Brain microvascular endothelial cell (primary cell): ENCODE measurements at regions not wholly inside any gene's neighbourhood (a gene's known extent, or its start where the extent isn't known, plus 50 kb on each side); places are given as distances from the start of the nearest gene placed in this dataset.

ENCODE experiments used
- DNase-seq: peaks from one replicate; pipeline ENCODE4 v3.0.0-alpha.2; 2020
- H3K27ac ChIP-seq: fragments of 250-450 bp; sonication (Bioruptor Pico); 2 replicates; pipeline ENCODE4 v1.5.1; 2020; ENCODE audit warnings: mild to moderate bottlenecking, moderate library complexity
- H3K27me3 ChIP-seq: fragments of 250-450 bp; sonication (Bioruptor Pico); replicated peaks from 2 replicates; pipeline ENCODE4 v1.5.1; 2020; ENCODE audit warnings: mild to moderate bottlenecking
- H3K36me3 ChIP-seq: fragments of 250-450 bp; sonication (Bioruptor Pico); replicated peaks from 2 replicates; pipeline ENCODE4 v1.5.1; 2020; ENCODE audit warnings: mild to moderate bottlenecking
- H3K4me3 ChIP-seq: 2 replicates; pipeline ENCODE4 v1.5.1; 2011; ENCODE audit warnings: low read depth, mild to moderate bottlenecking, control low read depth, low read length, moderate library complexity
- in situ Hi-C: cut with HindIII; loops from 2 replicates; pipeline ENCODE4 v1.10.0; 2017; ENCODE audit warnings: low sequenced_read_pairs, low pct_ligation_motif_present
- TF ChIP-seq, protein P1 (sequence below): IDR thresholded peaks from 2 replicates; pipeline ENCODE4 v1.5.1; 2011; ENCODE audit warnings: low read depth, mild to moderate bottlenecking, moderate library complexity, low read length, control low read depth, inconsistent platforms; ENCODE audit errors: missing control alignments

DNA sequence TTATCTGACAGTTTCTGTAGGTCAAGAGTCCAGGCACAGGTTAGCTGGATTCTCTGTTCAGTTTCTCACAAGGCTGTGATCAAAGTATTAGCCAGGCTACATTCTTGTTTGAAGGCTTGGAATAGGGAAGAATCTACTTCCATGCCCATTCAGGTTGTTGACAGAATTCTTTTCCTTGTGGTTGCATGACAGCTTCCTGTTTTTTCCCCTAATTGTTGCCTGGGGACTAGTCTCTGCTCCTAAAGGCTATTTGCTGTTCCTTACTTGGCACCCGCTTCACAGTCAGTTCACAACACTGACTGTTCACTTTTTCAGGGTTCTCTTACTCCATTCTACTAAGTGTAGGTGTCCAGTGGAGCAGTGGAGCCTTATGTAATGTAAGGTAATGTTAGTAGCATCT lies 115.4 kb upstream of the GBE1 start:
- H3K27me3 ChIP-seq = no peaks in the 10 kb centered on the region
- H3K4me3 ChIP-seq = no peak overlapping the region
- TF ChIP-seq, protein P1, sequence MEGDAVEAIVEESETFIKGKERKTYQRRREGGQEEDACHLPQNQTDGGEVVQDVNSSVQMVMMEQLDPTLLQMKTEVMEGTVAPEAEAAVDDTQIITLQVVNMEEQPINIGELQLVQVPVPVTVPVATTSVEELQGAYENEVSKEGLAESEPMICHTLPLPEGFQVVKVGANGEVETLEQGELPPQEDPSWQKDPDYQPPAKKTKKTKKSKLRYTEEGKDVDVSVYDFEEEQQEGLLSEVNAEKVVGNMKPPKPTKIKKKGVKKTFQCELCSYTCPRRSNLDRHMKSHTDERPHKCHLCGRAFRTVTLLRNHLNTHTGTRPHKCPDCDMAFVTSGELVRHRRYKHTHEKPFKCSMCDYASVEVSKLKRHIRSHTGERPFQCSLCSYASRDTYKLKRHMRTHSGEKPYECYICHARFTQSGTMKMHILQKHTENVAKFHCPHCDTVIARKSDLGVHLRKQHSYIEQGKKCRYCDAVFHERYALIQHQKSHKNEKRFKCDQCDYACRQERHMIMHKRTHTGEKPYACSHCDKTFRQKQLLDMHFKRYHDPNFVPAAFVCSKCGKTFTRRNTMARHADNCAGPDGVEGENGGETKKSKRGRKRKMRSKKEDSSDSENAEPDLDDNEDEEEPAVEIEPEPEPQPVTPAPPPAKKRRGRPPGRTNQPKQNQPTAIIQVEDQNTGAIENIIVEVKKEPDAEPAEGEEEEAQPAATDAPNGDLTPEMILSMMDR = no peak
- DNase-seq = no peak
- H3K36me3 ChIP-seq = no peaks in the 10 kb centered on the region
- no peak overlapping the region for H3K27ac ChIP-seq
- in situ Hi-C loops = no loop called here

DNA sequence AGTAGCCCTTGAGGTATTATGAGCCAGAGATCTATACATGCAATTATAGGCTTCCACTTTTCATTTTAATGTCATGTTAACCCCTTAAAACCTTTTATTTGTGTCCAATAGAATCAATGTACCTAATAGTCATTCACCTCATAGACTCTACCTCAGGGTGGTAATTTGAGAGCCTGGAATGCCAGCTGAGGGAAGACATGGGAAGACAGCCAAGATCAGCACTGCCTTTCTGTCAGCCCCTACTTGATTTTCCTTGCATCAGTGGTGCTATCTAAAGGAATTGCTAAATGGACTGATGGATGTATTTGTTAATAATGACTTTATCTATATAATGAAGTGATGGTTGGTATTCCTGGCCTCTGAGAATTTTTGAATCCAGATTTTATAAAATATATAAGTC lies 113.3 kb upstream of the GBE1 start:
- TF ChIP-seq, protein P1 = no peak
- H3K4me3 ChIP-seq = no peak overlapping the region
- in situ Hi-C loops = no loop called here
- H3K27ac ChIP-seq = no peak overlapping the region
- no peaks in the 10 kb centered on the region for H3K36me3 ChIP-seq
- no peaks in the 10 kb centered on the region for H3K27me3 ChIP-seq
- no peak for DNase-seq

DNA sequence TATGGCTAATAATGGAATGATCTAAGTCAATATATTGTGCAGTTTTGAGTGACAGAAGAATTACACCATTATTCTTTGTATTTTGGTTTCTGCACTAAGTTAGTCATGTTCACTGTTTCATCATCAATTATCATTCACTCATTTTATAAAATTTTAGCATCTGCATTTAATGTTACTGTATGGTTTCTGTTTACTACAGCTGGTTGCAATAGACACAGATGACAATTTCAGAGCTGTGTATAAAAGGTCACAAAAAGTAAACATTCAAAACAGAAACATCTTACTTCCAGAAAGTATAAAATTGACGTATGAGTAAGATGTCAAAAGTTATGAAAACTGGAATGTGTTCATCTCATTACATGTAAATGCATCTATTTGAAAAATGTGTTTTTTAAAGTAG lies 111.1 kb upstream of the GBE1 start:
- in situ Hi-C loops = no loop called here
- TF ChIP-seq, protein P1 = no peak
- H3K4me3 ChIP-seq = no peak overlapping the region
- DNase-seq = no peak
- H3K27ac ChIP-seq = no peak overlapping the region
- H3K36me3 ChIP-seq = no peaks in the 10 kb centered on the region
- H3K27me3 ChIP-seq = no peaks in the 10 kb centered on the region

DNA sequence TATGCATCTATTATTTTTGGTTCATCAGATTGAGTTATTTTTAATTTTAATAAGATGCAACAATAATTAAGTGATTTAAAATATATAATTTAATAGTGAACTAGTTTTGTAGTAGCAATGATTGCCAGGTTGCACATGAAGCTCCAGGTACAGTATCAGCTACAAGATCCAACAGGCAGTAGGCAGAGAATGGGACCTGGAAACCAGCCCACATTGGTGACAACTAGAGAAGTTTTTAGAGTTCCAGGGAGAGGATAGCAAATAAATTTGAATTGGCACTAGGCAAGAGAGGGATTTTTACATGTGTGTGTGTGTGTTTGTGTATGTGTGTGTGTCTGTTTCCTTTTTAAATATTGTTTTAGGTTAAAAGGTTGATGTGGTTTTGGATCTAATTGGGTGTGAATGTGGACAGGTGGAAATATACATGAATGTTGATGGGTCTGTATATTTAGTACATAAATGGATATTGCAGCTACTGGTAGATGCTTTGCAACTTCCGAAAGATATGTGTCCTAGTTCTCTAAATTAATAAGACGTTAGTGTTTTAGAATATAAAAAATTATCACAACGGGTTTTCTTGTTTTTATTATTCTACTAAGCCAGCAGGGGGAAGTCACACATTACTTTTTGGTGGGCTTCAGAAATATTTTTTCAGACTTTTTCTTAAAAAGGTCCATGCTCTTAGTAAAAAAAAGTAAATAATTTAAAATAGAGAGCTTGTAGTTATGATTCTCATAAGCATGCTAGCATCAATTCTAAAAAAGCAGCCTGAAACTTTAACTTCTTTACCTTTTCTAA lies 110.1 kb upstream of the GBE1 start:
- in situ Hi-C loops = no loop called here
- DNase-seq = no peak
- Histone ChIP-seq H3K36me3 (no peaks in the 10 kb centered on the region), H3K27ac (no peak overlapping the region), H3K4me3 (no peak overlapping the region), H3K27me3 (no peaks in the 10 kb centered on the region)
- TF ChIP-seq, protein P1 = no peak

DNA sequence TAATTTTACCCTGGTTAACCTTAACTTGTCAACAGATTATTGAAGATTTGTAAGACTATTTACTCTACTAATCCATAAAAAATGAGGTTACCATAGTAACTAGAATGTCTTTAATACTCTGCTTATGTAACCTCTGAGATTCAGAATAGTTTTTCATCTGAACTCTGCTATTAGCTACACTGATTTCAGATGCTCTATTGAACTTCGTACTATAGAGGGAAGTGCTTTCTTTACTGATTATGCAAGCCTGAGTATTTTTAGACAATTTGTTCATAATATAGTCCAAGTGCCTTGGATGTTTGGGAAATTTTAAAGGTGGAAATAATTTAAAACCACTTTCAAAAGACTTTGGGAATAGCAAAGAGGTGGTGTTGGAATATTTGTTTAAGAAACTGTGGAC lies 107.9 kb upstream of the GBE1 start:
- TF ChIP-seq, protein P1 = no peak
- Histone ChIP-seq H3K4me3 (no peak overlapping the region), H3K27me3 (no peaks in the 10 kb centered on the region), H3K36me3 (no peaks in the 10 kb centered on the region), H3K27ac (no peak overlapping the region)
- in situ Hi-C loops = no loop called here
- DNase-seq = no peak

DNA sequence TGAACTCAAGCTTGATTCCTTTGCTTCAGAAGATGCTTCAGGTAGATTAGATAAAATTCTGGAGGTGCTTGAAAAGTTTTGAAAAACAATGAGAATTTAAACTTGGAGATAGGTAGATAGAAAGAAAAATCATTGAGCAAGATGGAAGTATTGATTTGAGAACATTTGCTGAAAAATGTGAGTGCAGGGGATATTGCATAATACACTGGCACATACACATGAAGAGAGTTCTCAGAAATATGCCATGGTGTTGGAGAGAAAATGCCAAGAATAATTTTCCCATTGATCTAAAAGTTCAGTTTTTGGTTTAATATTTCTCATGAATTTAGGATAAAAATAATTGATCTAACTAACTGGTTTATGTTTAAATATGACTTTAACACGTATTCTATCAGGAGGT lies 107.2 kb upstream of the GBE1 start:
- H3K36me3 ChIP-seq = no peaks in the 10 kb centered on the region
- no peak overlapping the region for H3K4me3 ChIP-seq
- H3K27me3 ChIP-seq = no peaks in the 10 kb centered on the region
- in situ Hi-C loops = no loop called here
- DNase-seq = no peak
- TF ChIP-seq, protein P1 = no peak
- no peak overlapping the region for H3K27ac ChIP-seq
